Sigmoid colon (tissue), 6 donors: ENCODE measurements at regions not wholly inside any gene's neighbourhood (a gene's known extent, or its start where the extent isn't known, plus 50 kb on each side); places are given as distances from the start of the nearest gene placed in this dataset.

Experiments used
- DNase-seq: peaks from one replicate; pipeline ENCODE4 v3.0.0-alpha.2; 2019
- H3K27ac ChIP-seq, 4 donors: fragments of 200-600 bp; sonication (generic); one replicate each; pipeline ENCODE4 v1.5.1; 2016 to 2019; ENCODE audit warnings: mild to moderate bottlenecking in 1 of 4
- H3K27me3 ChIP-seq, 3 donors: fragments of 200-600 bp; sonication (generic); one replicate each; pipeline ENCODE4 v1.5.1; 2019; ENCODE audit warnings: mild to moderate bottlenecking in 1 of 3
- H3K36me3 ChIP-seq, 4 donors: fragments of 200-600 bp; sonication (generic); one replicate each; pipeline ENCODE4 v1.5.1; 2016 to 2019
- H3K4me1 ChIP-seq, 4 donors: fragments of 200-600 bp; sonication (generic); one replicate each; pipeline ENCODE4 v1.5.1; 2017 to 2019
- H3K4me3 ChIP-seq, 4 donors: fragments of 200-600 bp; sonication (generic); one replicate each; pipeline ENCODE4 v1.5.1; 2017 to 2019; ENCODE audit warnings: mild to moderate bottlenecking in 2 of 4, moderate library complexity in 1 of 4
- H3K9me3 ChIP-seq, 4 donors: fragments of 200-600 bp in 3 of 4; sonication (generic) in 3 of 4; one replicate each; pipeline versions ENCODE4 v1.5.1 to v1.6.1; 2013 to 2019
- CTCF ChIP-seq, 4 experiments: fragments of 450-650 bp in 3 of 4; fragments of 200-600 bp in 1 of 4; IDR thresholded peaks; one replicate each; pipeline ENCODE4 v1.5.1; 2016 to 2019; ENCODE audit warnings: antibody characterized with exemption in 4 of 4, mild to moderate bottlenecking in 3 of 4, moderate library complexity in 2 of 4
- EP300 ChIP-seq, 4 donors: sonication (generic); formaldehyde crosslinking; IDR thresholded peaks; one replicate each; pipeline ENCODE4 v1.6.1; 2017; ENCODE audit warnings: antibody characterized with exemption in 4 of 4
- POLR2A ChIP-seq, 2 donors: fragments of 450-650 bp; IDR thresholded peaks; one replicate each; pipeline ENCODE4 v1.6.1; 2016; ENCODE audit warnings: antibody characterized with exemption in 2 of 2, mild to moderate bottlenecking in 2 of 2, moderate library complexity in 2 of 2
- POLR2AphosphoS5 ChIP-seq, 4 donors: sonication (generic); formaldehyde crosslinking; IDR thresholded peaks; one replicate each; pipeline ENCODE4 v1.6.1; 2017; ENCODE audit warnings: antibody characterized with exemption in 4 of 4
- WGBS, 2 donors: extraction: QIAGEN DNeasy Blood & Tissue Kit; methylation state at CpG; one replicate each; pipeline ENCODE4 v1.1.7; 2013; 5-methylcytosine and 5-hydroxymethylcytosine counted together
- intact Hi-C: fragments of 100-400 bp; cut with DNase I; formaldehyde crosslinking; loops from one replicate; pipeline ENCODE4 v1.15.1; 2023
- donor health status: healthy with polysubstance abuse.
- donor health status: healthy.

- DNase-seq = no peak
- Histone ChIP-seq H3K27ac (no peak overlapping the region), H3K9me3 (no peaks in the 10 kb centered on the region), H3K4me1 (no peaks in the 10 kb centered on the region), H3K36me3 (no peaks in the 10 kb centered on the region), H3K27me3 (no peaks in the 10 kb centered on the region), H3K4me3 (no peak overlapping the region)
- intact Hi-C loops = no loop called here
- no peak for TF ChIP-seq POLR2AphosphoS5 (IDR thresholded peaks at IDR 0.05)
- TF ChIP-seq CTCF (IDR thresholded peaks at IDR 0.05) = no peak
- TF ChIP-seq EP300 (IDR thresholded peaks at IDR 0.05) = no peak
- no peak for TF ChIP-seq POLR2A (IDR thresholded peaks at IDR 0.05)
- 65 to 74% methylated on average over 8 of the region's 8 CpGs for WGBS, 2 donors
Observed at GRCh38 chr10:105807935-105808587, 1167.0 kb downstream of the SORCS3 start.

- 6 to 53% methylated on average over 2 of the region's 2 CpGs for WGBS, 2 donors
- intact Hi-C loops = no loop called here
Observed at GRCh38 chr10:105803206-105803605, 1162.1 kb downstream of the SORCS3 start.

GRCh38 chr10:105800641-105801040 is 1159.6 kb downstream of the SORCS3 start:
- TF ChIP-seq POLR2A (IDR thresholded peaks at IDR 0.05) (no peak), EP300 (IDR thresholded peaks at IDR 0.05) (no peak), POLR2AphosphoS5 (IDR thresholded peaks at IDR 0.05) (no peak)
- no peak overlapping the region for H3K27ac ChIP-seq
- WGBS, 2 donors = 80 to 86% methylated on average over 1 of the region's 1 CpG

More at GRCh38 chr10:105803206-105803605, 1162.1 kb downstream of the SORCS3 start:
- Histone ChIP-seq H3K27me3 (no peaks in the 10 kb centered on the region), H3K36me3 (no peaks in the 10 kb centered on the region), H3K27ac (no peak overlapping the region), H3K9me3 (no peaks in the 10 kb centered on the region), H3K4me1 (no peaks in the 10 kb centered on the region), H3K4me3 (no peak overlapping the region)
- DNase-seq = no peak
- TF ChIP-seq POLR2AphosphoS5 (IDR thresholded peaks at IDR 0.05) = no peak
- TF ChIP-seq EP300 (IDR thresholded peaks at IDR 0.05) = no peak
- TF ChIP-seq CTCF (IDR thresholded peaks at IDR 0.05) = no peak
- TF ChIP-seq POLR2A (IDR thresholded peaks at IDR 0.05) = no peak

GRCh38 chr10:105798328-105798889 is 1157.3 kb downstream of the SORCS3 start:
- WGBS, 2 donors = 76 to 86% methylated on average over 3 of the region's 3 CpGs
- Histone ChIP-seq H3K27ac (no peak overlapping the region), H3K36me3 (no peaks in the 10 kb centered on the region), H3K4me3 (no peak overlapping the region), H3K4me1 (no peaks in the 10 kb centered on the region), H3K27me3 (no peaks in the 10 kb centered on the region), H3K9me3 (no peaks in the 10 kb centered on the region)
- intact Hi-C loops = no loop called here
- no peak for DNase-seq
- TF ChIP-seq CTCF (IDR thresholded peaks at IDR 0.05) = no peak
- TF ChIP-seq POLR2AphosphoS5 (IDR thresholded peaks at IDR 0.05) = no peak
- TF ChIP-seq POLR2A (IDR thresholded peaks at IDR 0.05) = no peak
- TF ChIP-seq EP300 (IDR thresholded peaks at IDR 0.05) = no peak

More at GRCh38 chr10:105800641-105801040, 1159.6 kb downstream of the SORCS3 start:
- DNase-seq = no peak
- H3K27me3 ChIP-seq = no peaks in the 10 kb centered on the region
- no peak overlapping the region for H3K4me3 ChIP-seq
- H3K9me3 ChIP-seq = no peaks in the 10 kb centered on the region
- no peaks in the 10 kb centered on the region for H3K4me1 ChIP-seq
- H3K36me3 ChIP-seq = no peaks in the 10 kb centered on the region
- intact Hi-C loops = no loop called here

- Histone ChIP-seq H3K36me3 (no peaks in the 10 kb centered on the region), H3K9me3 (no peaks in the 10 kb centered on the region), H3K4me1 (no peaks in the 10 kb centered on the region), H3K4me3 (no peak overlapping the region), H3K27ac (no peak overlapping the region), H3K27me3 (no peaks in the 10 kb centered on the region)
- 40 to 68% methylated on average over 6 of the region's 6 CpGs for WGBS, 2 donors
- intact Hi-C loops = no loop called here
- DNase-seq = no peak
- TF ChIP-seq POLR2A (IDR thresholded peaks at IDR 0.05) = no peak
- TF ChIP-seq CTCF (IDR thresholded peaks at IDR 0.05) = peak in 1 of 4 experiments; percentile 16
Observed at GRCh38 chr10:105797234-105797890, 1156.3 kb downstream of the SORCS3 start.
